ENCODE measurements at regions not wholly inside any gene's neighbourhood (a gene's known extent, or its start where the extent isn't known, plus 50 kb on each side); places are given as distances from the start of the nearest gene placed in this dataset.
"Not testable (repeated sequence)": the region's sequence is repeated elsewhere in the genome, so short reads cannot be mapped to it uniquely, and the experiment has no call there.

DNA sequence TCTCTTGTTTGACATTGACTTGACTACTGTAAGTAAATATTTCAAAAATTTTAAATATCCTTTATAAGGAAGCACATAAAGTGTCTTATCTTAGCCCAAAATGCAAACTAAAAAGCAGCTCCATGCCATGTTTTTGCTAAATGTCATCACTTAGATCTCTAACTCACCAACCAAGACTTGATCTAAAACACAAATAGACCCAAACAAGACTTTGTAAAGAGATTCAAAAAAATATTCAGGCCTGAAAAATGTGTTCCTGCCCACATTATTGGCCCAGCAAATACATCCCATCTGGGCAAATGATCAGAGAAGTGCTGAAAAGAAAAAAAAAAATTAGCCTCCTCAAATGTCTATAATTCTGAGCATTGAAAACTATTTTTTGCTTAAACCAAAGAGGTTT, 187.6 kb downstream of the MREG start:
- peaks cover under 1% of the 10 kb centered on the region for H3K36me3 Mint-ChIP-seq (ENCODE audit: unreplicated experiment)
- H3K4me3 Mint-ChIP-seq (ENCODE audit: unreplicated experiment), result no peak overlapping the region
- peaks cover 2% of the 10 kb centered on the region for H3K27me3 Mint-ChIP-seq (ENCODE audit: unreplicated experiment)

DNA sequence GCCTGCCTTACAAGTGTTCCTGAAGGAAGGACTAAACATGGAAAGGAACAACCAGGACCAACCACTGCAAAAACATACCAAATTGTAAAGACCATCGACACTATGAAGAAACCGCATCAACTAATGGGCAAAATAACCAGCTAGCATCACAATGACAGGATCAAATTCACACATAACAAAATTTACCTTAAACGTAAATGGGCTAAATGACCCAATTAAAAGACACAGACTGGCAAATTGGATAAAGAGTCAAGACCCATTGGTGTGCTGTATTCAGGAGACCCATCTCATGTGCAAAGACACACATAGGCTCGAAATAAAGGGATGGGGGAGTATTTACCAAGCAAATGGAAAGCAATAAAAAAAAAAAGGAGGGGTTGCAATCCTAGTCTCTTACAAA, 192.1 kb downstream of the MREG start:
- not testable (repeated sequence) for H3K9me3 Mint-ChIP-seq (ENCODE audit: unreplicated experiment); H3K27me3 Mint-ChIP-seq (ENCODE audit: unreplicated experiment)

More for the DNA sequence above, 187.6 kb downstream of the MREG start:
- TF ChIP-seq, protein P1, sequence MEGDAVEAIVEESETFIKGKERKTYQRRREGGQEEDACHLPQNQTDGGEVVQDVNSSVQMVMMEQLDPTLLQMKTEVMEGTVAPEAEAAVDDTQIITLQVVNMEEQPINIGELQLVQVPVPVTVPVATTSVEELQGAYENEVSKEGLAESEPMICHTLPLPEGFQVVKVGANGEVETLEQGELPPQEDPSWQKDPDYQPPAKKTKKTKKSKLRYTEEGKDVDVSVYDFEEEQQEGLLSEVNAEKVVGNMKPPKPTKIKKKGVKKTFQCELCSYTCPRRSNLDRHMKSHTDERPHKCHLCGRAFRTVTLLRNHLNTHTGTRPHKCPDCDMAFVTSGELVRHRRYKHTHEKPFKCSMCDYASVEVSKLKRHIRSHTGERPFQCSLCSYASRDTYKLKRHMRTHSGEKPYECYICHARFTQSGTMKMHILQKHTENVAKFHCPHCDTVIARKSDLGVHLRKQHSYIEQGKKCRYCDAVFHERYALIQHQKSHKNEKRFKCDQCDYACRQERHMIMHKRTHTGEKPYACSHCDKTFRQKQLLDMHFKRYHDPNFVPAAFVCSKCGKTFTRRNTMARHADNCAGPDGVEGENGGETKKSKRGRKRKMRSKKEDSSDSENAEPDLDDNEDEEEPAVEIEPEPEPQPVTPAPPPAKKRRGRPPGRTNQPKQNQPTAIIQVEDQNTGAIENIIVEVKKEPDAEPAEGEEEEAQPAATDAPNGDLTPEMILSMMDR (IDR thresholded peaks at IDR 0.05; ENCODE audit: partially characterized antibody, unreplicated experiment), result no peak
- no peak for DNase-seq
- Mint-ChIP-seq H3K27ac (ENCODE audit: unreplicated experiment) (no peak overlapping the region), H3K9me3 (ENCODE audit: unreplicated experiment) (peaks cover 3% of the 10 kb centered on the region), H3K4me1 (ENCODE audit: low read depth, unreplicated experiment) (no peaks in the 10 kb centered on the region)

DNA sequence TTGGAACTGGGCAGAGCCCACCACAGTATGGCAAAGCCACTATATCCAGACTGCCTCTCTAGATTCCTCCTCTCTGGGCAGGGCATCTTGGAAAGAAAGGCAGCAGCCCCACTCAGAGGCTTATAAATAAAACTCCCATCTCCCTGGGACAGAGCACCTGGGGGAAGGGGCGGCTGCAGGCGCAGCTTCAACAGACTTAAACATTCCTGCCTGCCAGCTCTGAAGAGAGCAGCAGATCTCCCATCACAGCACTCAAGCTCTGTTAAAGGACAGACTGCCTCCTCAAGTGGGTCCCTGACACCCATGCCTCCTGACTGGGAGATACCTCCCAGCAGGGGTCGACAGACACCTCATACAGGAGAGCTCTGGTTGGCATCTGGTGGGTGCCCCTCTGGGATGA, 193.6 kb downstream of the MREG start:
- not testable (repeated sequence) for H3K9me3 Mint-ChIP-seq (ENCODE audit: unreplicated experiment); H3K36me3 Mint-ChIP-seq (ENCODE audit: unreplicated experiment); H3K27ac Mint-ChIP-seq (ENCODE audit: unreplicated experiment); H3K4me1 Mint-ChIP-seq (ENCODE audit: low read depth, unreplicated experiment); H3K27me3 Mint-ChIP-seq (ENCODE audit: unreplicated experiment); DNase-seq; H3K4me3 Mint-ChIP-seq (ENCODE audit: unreplicated experiment)

More for the DNA sequence above, 192.1 kb downstream of the MREG start:
- H3K4me3 Mint-ChIP-seq (ENCODE audit: unreplicated experiment); H3K36me3 Mint-ChIP-seq (ENCODE audit: unreplicated experiment); DNase-seq; H3K27ac Mint-ChIP-seq (ENCODE audit: unreplicated experiment); H3K4me1 Mint-ChIP-seq (ENCODE audit: low read depth, unreplicated experiment): not testable (repeated sequence)

DNA sequence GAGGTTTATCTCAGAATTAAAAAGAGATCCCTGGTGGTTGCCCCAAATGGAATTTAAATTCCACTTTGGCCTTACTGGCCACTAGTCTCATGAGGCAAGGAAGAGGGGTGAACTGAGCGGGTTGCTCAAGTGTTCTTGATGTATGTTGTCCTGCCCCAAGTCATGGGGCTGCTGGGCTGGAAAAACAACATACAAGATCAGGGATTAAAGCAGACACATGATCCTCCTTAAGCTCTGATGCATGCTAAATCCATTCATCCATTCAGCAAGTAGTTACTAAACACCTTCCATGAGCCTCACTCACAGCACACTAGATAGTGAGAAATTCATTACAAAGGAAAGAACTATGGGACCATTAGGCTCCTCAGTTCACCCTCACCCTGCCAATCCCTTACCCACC, 196.3 kb downstream of the MREG start:
- peaks cover 1% of the 10 kb centered on the region for H3K9me3 Mint-ChIP-seq (ENCODE audit: unreplicated experiment)
- TF ChIP-seq, protein P1 (IDR thresholded peaks at IDR 0.05; ENCODE audit: partially characterized antibody, unreplicated experiment), result no peak
- peaks cover 2% of the 10 kb centered on the region for H3K27me3 Mint-ChIP-seq (ENCODE audit: unreplicated experiment)
- no peaks in the 10 kb centered on the region for H3K4me1 Mint-ChIP-seq (ENCODE audit: low read depth, unreplicated experiment)
- no peak overlapping the region for H3K27ac Mint-ChIP-seq (ENCODE audit: unreplicated experiment)
- peaks cover 8% of the 10 kb centered on the region for H3K36me3 Mint-ChIP-seq (ENCODE audit: unreplicated experiment)
- DNase-seq, result no peak
- H3K4me3 Mint-ChIP-seq (ENCODE audit: unreplicated experiment), result no peak overlapping the region

DNA sequence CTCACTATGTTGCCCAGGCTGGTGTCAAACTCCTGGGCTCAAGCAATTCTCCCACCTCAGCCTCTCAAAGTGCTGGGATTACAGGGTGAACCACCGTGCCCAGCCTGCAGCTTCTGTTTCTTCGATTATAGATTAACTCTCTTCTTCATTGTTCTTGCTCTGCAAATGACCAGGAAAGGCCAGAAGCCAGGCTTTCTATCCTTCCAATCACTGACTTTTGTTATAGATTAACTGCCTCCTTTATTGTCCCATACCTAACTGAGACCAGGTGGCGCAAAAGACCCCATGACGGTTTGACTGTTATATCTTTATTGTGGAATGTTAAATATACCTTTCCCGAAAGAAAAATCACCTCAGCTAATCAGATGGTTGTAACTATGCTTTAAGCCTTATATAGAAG, 196.9 kb downstream of the MREG start:
- DNase-seq, result no peak
- Mint-ChIP-seq H3K36me3 (ENCODE audit: unreplicated experiment) (peaks cover 8% of the 10 kb centered on the region), H3K4me3 (ENCODE audit: unreplicated experiment) (no peak overlapping the region), H3K9me3 (ENCODE audit: unreplicated experiment) (no peaks in the 10 kb centered on the region), H3K27me3 (ENCODE audit: unreplicated experiment) (peaks cover 2% of the 10 kb centered on the region), H3K27ac (ENCODE audit: unreplicated experiment) (no peak overlapping the region), H3K4me1 (ENCODE audit: low read depth, unreplicated experiment) (no peaks in the 10 kb centered on the region)
- TF ChIP-seq, protein P1 (IDR thresholded peaks at IDR 0.05; ENCODE audit: partially characterized antibody, unreplicated experiment), result no peak

DNA sequence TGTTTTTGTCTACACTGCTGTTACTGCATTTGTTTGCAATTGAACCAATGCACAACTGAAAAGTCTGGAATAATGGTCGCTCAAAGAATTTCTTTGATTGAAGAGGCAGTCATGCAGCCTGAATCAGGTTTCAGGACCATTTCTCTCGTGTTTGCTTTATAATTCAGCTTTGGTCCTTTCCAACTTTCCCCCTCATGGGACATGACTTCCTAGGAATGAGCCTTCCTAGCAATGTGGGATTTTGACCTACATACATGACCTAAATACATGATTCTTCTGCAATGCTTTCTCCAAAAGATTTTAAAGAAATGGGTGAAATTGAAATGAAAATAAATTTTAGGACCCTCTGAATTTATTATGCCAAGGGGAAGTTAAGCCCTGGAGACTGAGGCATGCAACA, 197.4 kb downstream of the MREG start:
- H3K4me3 Mint-ChIP-seq (ENCODE audit: unreplicated experiment), result no peak overlapping the region
- no peak overlapping the region for H3K27ac Mint-ChIP-seq (ENCODE audit: unreplicated experiment)
- no peaks in the 10 kb centered on the region for H3K4me1 Mint-ChIP-seq (ENCODE audit: low read depth, unreplicated experiment)
- TF ChIP-seq, protein P1 (IDR thresholded peaks at IDR 0.05; ENCODE audit: partially characterized antibody, unreplicated experiment), result no peak
- H3K36me3 Mint-ChIP-seq (ENCODE audit: unreplicated experiment), result peaks cover 8% of the 10 kb centered on the region
- H3K27me3 Mint-ChIP-seq (ENCODE audit: unreplicated experiment), result peaks cover 2% of the 10 kb centered on the region
- no peaks in the 10 kb centered on the region for H3K9me3 Mint-ChIP-seq (ENCODE audit: unreplicated experiment)
- no peak for DNase-seq
